HG02884 (cell line): ENCODE measurements at regions not wholly inside any gene's neighbourhood (a gene's known extent, or its start where the extent isn't known, plus 50 kb on each side); places are given as distances from the start of the nearest gene placed in this dataset.
"Not testable (repeated sequence)": the region's sequence is repeated elsewhere in the genome, so short reads cannot be mapped to it uniquely, and the experiment has no call there.

Source experiments
- ATAC-seq: cut with Tn5 transposase; IDR thresholded peaks from one replicate; pipeline ENCODE4 v1.9.1; 2021; ENCODE audit warnings: mild to moderate bottlenecking, moderate library complexity; ENCODE audit not compliant: unreplicated experiment

DNA sequence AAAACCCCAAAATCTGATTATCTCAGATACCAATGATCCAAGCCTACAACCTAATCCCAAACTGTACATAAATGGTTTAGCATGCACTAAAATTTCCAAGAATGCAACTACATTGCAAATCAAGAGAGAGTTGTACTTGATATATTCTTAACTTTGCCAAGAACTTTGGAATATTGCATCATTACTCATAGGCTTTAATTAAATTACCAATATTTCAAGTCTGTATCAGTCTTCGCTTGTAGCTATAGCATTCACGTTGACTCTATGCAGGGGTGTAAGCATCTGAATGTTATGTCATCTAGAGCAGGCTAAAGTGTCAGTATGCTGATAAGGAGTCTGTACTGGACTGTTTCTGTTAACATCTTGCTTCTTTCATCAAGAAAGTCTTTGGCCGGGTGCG, 56.3 kb downstream of the FOXI3 start:
- no peak for ATAC-seq

DNA sequence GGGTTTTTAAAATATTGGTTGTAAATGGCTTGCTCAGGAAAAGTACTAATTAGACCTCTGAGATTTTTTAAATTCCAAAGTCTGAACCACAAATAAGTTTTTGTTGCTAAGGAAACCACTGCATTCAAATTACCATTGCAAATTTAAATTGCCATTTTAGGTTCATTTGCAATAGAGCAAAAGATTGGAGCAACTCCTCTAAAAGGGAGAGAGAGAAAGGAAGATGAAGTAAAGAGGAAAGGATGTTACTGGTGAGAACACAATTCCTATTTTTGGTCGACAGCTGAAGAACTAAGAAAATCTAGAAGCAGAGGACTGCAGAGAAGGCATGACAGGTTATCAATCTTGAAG, 74.9 kb downstream of the FOXI3 start:
- ATAC-seq = no peak

DNA sequence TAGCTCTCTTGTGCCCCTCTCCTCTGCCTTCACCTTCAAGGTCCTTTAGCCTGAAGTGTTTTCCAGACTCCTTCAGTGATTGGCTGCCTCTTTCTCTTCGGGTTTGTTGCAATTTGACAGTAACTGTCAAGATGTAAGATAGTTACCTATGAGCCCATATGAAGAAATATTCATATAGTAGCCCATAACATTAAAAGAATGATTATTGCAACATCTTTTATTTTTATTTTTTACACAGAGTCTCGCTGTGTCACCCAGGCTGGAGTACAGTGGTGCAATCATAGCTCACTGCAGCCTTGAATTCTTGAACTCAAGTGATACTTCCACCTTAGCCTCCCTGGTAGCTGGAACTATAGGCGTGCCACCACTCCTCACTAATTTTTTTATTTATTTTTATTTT, 80.5 kb downstream of the FOXI3 start:
- ATAC-seq = no peak

GRCh38 chr2:88365408-88365807, 87.1 kb downstream of the FOXI3 start:
- ATAC-seq = not testable (repeated sequence)

DNA sequence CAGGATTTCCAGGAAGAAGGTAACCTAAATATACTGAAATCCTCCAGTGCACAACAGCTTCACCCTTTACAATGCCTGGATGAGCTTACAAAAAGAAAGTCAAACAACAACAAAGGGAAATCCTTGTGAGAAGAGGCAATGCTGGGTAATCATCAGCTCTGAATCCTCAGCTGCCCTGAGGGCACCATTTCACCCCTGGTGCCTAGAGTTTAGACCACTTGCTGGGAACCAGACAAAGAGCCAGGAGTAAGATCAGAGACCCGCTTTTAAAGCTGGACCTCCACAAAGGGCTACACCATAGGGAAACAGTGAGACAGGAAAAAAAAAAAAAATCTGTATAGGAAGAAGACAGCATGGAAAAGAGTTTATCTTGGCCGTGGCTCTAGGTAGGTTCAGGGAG, 97.0 kb downstream of the FOXI3 start:
- no peak for ATAC-seq

- ATAC-seq = no peak
These were observed 101.3 kb downstream of the FOXI3 start for GRCh38 chr2:88351249-88351601.

- ATAC-seq = no peak
These were observed 101.9 kb downstream of the FOXI3 start for GRCh38 chr2:88350331-88351248.

DNA sequence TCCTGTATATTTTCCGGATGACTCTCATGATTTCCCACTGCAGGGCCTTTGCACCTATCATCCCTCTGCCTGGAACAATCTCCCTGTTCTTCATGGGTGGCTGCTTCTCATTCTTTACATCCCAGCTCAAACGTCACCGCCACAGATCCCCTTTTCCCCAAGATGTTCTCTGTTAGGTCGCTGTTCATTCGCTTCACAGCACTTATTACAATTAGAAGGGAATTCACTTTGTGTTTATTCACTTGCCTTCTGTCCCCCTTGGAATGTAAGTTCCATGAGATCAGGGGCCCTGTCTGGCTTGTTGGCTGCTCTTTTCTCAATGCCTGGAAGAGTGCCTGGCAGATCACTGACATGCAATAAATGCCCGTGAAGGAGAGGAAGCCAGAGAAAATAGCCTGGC, 106.7 kb downstream of the FOXI3 start:
- ATAC-seq = no peak

GRCh38 chr2:88342749-88343148, 109.7 kb downstream of the FOXI3 start:
- no peak for ATAC-seq

GRCh38 chr2:88334418-88334817, 118.1 kb downstream of the FOXI3 start:
- no peak for ATAC-seq

- no peak for ATAC-seq
These were observed 121.3 kb downstream of the FOXI3 start for GRCh38 chr2:88331239-88331638.

- ATAC-seq = peak; percentile 76
These were observed 122.5 kb downstream of the FOXI3 start for GRCh38 chr2:88329815-88330603.

DNA sequence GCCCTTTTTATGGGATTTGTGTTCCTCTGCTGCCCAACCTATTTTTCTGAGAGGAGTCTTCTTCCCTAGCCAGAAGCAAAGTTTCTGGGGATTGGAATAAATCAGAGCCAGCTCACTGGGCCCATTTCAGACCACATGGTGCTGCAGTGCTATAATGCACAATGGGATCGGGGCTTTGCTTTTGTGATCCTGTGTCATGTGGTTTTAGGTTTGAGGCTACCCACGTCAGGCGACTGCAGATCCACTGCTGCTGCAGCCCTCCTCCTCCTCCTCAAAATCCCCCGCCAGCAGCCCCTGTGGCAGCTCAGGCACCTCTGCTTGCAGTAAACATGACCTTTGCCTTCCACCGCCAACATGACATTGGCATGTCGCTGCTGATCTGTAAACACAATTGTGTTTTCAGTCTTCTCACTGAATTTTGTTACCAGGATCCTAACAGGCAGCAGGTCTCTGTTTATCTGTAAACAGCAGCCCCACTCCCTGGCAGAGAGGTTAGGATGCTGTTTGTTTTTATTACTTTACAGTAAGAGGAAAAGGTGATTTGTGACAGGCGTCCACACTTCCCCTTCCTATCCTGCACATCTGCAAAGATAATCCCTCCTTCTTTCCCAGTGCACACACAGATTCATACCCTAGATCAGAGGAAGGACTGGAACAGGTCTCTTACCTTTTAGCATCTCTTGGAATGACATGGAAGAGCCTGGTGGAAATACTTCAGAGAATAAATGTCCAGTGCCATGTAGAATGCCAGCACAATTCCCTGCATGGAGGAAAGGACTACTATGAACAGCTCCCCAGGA, 130.8 kb downstream of the FOXI3 start:
- ATAC-seq = no peak

- no peak for ATAC-seq
These were observed 132.3 kb downstream of the FOXI3 start for GRCh38 chr2:88320076-88320773.

- no peak for ATAC-seq
These were observed 133.6 kb downstream of the FOXI3 start for GRCh38 chr2:88318956-88319330.

GRCh38 chr2:88318071-88318955, 134.2 kb downstream of the FOXI3 start:
- ATAC-seq = no peak

DNA sequence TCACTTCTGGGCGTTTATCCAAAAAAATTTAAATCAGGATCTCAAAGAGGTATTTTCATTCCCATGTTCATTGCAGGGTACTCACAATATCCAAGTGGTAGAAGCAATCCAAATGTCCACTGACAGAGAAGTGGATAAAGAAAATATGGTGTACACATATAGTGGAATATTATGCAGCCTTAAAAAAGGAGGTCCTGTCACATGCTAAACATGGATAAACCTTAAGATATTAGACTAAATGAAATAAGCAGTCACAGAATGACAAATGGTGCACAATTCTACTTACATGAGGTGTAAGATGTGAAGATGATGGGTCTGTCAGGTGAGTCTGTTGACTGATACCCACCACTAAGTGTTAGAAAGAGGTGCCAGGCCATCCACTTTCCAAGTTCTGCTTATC, 140.6 kb downstream of the THNSL2 start:
- ATAC-seq = no peak

DNA sequence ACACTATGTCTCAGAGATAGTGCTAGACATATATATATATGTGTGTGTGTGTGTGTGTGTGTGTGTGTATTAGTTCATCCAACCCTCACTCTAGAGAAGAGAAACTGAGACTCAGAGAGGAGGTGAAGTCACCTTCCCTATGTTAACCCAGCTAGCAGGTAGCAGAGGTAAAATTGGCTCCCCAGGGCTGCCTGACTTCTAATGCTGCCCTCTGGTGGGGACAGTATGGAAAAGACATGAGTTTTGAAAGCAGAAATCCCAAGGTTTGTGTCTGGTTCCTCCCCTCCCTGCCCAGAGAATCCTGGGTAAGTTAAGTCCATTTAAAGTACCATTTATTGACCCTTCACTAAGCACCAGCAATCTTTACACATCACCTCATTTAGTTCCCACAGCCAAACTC, 137.7 kb downstream of the THNSL2 start:
- no peak for ATAC-seq

DNA sequence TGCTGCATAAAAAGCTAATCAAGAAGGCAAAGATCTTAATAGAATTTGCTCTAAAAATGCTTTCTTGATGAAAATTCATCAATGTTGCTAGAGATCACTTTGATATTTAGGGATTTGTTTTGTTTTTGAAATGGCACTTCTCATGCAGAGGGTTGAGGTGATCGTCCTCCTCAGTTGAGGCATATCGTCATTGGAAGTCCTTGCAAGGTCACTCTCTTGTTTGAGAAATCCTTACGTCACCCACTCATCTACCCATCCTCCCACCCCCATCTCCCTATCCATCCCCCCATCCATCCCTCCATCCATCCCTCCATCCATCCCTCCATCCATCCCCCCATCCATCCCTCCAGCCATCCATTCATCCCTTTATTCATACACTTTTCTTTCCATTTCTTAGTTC, 133.7 kb downstream of the THNSL2 start:
- no peak for ATAC-seq

- no peak for ATAC-seq
These were observed 126.1 kb downstream of the THNSL2 start for GRCh38 chr2:88296247-88296646.
